Upper lobe of right lung (tissue), 1 donor: ENCODE measurements at regions not wholly inside any gene's neighbourhood (a gene's known extent, or its start where the extent isn't known, plus 50 kb on each side); places are given as distances from the start of the nearest gene placed in this dataset.
"Not testable (repeated sequence)": the region's sequence is repeated elsewhere in the genome, so short reads cannot be mapped to it uniquely, and the experiment has no call there.

ENCODE experiments used
- ATAC-seq: fragments of 200-7000 bp; cut with Tn5 transposase; one replicate; pipeline ENCODE4 v1.9.1; 2020; ENCODE audit warnings: mild to moderate bottlenecking, moderate library complexity
- DNase-seq: peaks from one replicate; pipeline ENCODE4 v3.0.0-alpha.2; 2020
- H3K27ac ChIP-seq: fragments of 200-600 bp; one replicate; pipeline ENCODE4 v1.8.0; 2022
- H3K27me3 ChIP-seq: fragments of 200-600 bp; one replicate; pipeline ENCODE4 v1.8.0; 2022; ENCODE audit warnings: mild to moderate bottlenecking
- H3K36me3 ChIP-seq: fragments of 200-600 bp; one replicate; pipeline ENCODE4 v1.8.0; 2022
- H3K4me1 ChIP-seq: fragments of 200-600 bp; one replicate; pipeline ENCODE4 v1.8.0; 2022
- H3K4me3 ChIP-seq: fragments of 200-600 bp; one replicate; pipeline ENCODE4 v1.8.0; 2022; ENCODE audit warnings: mild to moderate bottlenecking
- H3K9me3 ChIP-seq: fragments of 200-600 bp; one replicate; pipeline ENCODE4 v1.8.0; 2022
- CTCF ChIP-seq: fragments of 200-600 bp; IDR thresholded peaks from one replicate; pipeline ENCODE4 v1.8.0; 2022; ENCODE audit warnings: antibody characterized with exemption
- intact Hi-C: fragments of 100-400 bp; cut with DNase I; formaldehyde crosslinking; loops from one replicate; pipeline ENCODE4 v1.11.0; 2022
- donor health status: DM: no; HTN: yes; CAD: no; lungs with severe emphysema.

- intact Hi-C loops: no loop called here
- H3K27me3 ChIP-seq: no peaks in the 10 kb centered on the region
- no peak for DNase-seq
- H3K4me3 ChIP-seq: no peak overlapping the region
- TF ChIP-seq CTCF: no peak
- no peaks in the 10 kb centered on the region for H3K36me3 ChIP-seq
- no peaks in the 10 kb centered on the region for H3K4me1 ChIP-seq
- H3K9me3 ChIP-seq: no peaks in the 10 kb centered on the region
- ATAC-seq: no peak
- H3K27ac ChIP-seq: no peak overlapping the region
These were observed 439.7 kb upstream of the FRG2C start for GRCh38 chr3:75224412-75224811.

GRCh38 chr3:75232216-75232615 is 431.9 kb upstream of the FRG2C start:
- no peak for ATAC-seq
- H3K27me3 ChIP-seq: no peaks in the 10 kb centered on the region
- H3K4me1 ChIP-seq: no peaks in the 10 kb centered on the region
- H3K27ac ChIP-seq: no peak overlapping the region
- no peak for TF ChIP-seq CTCF
- no peak for DNase-seq
- no peak overlapping the region for H3K4me3 ChIP-seq
- no peaks in the 10 kb centered on the region for H3K9me3 ChIP-seq
- intact Hi-C loops: no loop called here
- no peaks in the 10 kb centered on the region for H3K36me3 ChIP-seq

- H3K27ac ChIP-seq: no peak overlapping the region
- no peaks in the 10 kb centered on the region for H3K27me3 ChIP-seq
- no peaks in the 10 kb centered on the region for H3K9me3 ChIP-seq
- no peaks in the 10 kb centered on the region for H3K4me1 ChIP-seq
- no peak overlapping the region for H3K4me3 ChIP-seq
- TF ChIP-seq CTCF: no peak
- no peaks in the 10 kb centered on the region for H3K36me3 ChIP-seq
- intact Hi-C loops: no loop called here
- ATAC-seq (no peak), DNase-seq (no peak)
These were observed 428.5 kb upstream of the FRG2C start for GRCh38 chr3:75235631-75236030.

GRCh38 chr3:75237053-75237452 is 427.1 kb upstream of the FRG2C start:
- Histone ChIP-seq H3K9me3 (no peaks in the 10 kb centered on the region), H3K36me3 (no peaks in the 10 kb centered on the region)

GRCh38 chr3:75237477-75237876 is 426.7 kb upstream of the FRG2C start:
- TF ChIP-seq CTCF: no peak
- Histone ChIP-seq H3K4me1 (no peaks in the 10 kb centered on the region), H3K36me3 (no peaks in the 10 kb centered on the region), H3K27ac (no peak overlapping the region), H3K27me3 (no peaks in the 10 kb centered on the region), H3K4me3 (no peak overlapping the region), H3K9me3 (no peaks in the 10 kb centered on the region)
- ATAC-seq: no peak
- DNase-seq: no peak
- intact Hi-C loops: no loop called here

More at GRCh38 chr3:75237053-75237452, 427.1 kb upstream of the FRG2C start:
- TF ChIP-seq CTCF: no peak
- Histone ChIP-seq H3K4me1 (no peaks in the 10 kb centered on the region), H3K4me3 (no peak overlapping the region), H3K27ac (no peak overlapping the region), H3K27me3 (no peaks in the 10 kb centered on the region)
- DNase-seq (no peak), ATAC-seq (no peak)
- intact Hi-C loops: no loop called here

- H3K27ac ChIP-seq, H3K4me3 ChIP-seq, H3K4me1 ChIP-seq, H3K27me3 ChIP-seq, H3K36me3 ChIP-seq, H3K9me3 ChIP-seq, ATAC-seq, intact Hi-C loops, DNase-seq: not testable (repeated sequence)
These were observed 422.7 kb upstream of the FRG2C start for GRCh38 chr3:75241226-75241962.
